Uterus (tissue), 3 donors: ENCODE measurements at regions not wholly inside any gene's neighbourhood (a gene's known extent, or its start where the extent isn't known, plus 50 kb on each side); places are given as distances from the start of the nearest gene placed in this dataset.

Experiments
- DNase-seq, 2 donors: peaks; one replicate each; pipeline ENCODE4 v3.0.0-alpha.2; 2019 to 2020
- H3K27ac ChIP-seq, 2 donors: fragments of 200-600 bp; sonication (generic); 1 replicate in 1 of 2; 2 replicates in 1 of 2; pipeline ENCODE4 v1.5.1; 2016 to 2018
- H3K27me3 ChIP-seq, 2 donors: fragments of 200-600 bp; sonication (generic); one replicate each; pipeline ENCODE4 v1.5.1; 2018 to 2019; ENCODE audit warnings: control low read depth in 1 of 2
- H3K36me3 ChIP-seq, 2 donors: fragments of 200-600 bp; sonication (generic); one replicate each; pipeline ENCODE4 v1.5.1; 2019; ENCODE audit warnings: control low read depth in 1 of 2
- H3K4me1 ChIP-seq, 2 donors: fragments of 200-600 bp; sonication (generic); one replicate each; pipeline ENCODE4 v1.5.1; 2018 to 2019; ENCODE audit warnings: control low read depth in 1 of 2
- H3K4me3 ChIP-seq, 2 donors: fragments of 200-600 bp; sonication (generic); 1 replicate in 1 of 2; 2 replicates in 1 of 2; pipeline ENCODE4 v1.5.1; 2018 to 2019; ENCODE audit warnings: mild to moderate bottlenecking in 1 of 2
- H3K9me3 ChIP-seq, 2 donors: fragments of 200-600 bp; sonication (generic); one replicate each; pipeline ENCODE4 v1.5.1; 2019; ENCODE audit warnings: control low read depth in 1 of 2
- POLR2A ChIP-seq, 2 donors: fragments of 450-650 bp; IDR thresholded peaks; one replicate each; pipeline ENCODE4 v1.6.1; 2016; ENCODE audit warnings: antibody characterized with exemption in 2 of 2, mild to moderate bottlenecking in 1 of 2, moderate library complexity in 1 of 2
- intact Hi-C: fragments of 100-400 bp; cut with DNase I; formaldehyde crosslinking; loops from one replicate; pipeline ENCODE4 v1.15.1; 2023; ENCODE audit warnings: low total_unique reads
- TF ChIP-seq, protein P1 (sequence below), 4 experiments: fragments of 200-600 bp in 2 of 4; fragments of 450-650 bp in 2 of 4; sonication (generic) in 2 of 4; IDR thresholded peaks; one replicate each; pipeline ENCODE4 v1.5.1; 2016 to 2019; ENCODE audit warnings: antibody characterized with exemption in 4 of 4, mild to moderate bottlenecking in 2 of 4, moderate library complexity in 1 of 4
- donor health status: DM: yes; HTN: yes; CAD: no.

DNA sequence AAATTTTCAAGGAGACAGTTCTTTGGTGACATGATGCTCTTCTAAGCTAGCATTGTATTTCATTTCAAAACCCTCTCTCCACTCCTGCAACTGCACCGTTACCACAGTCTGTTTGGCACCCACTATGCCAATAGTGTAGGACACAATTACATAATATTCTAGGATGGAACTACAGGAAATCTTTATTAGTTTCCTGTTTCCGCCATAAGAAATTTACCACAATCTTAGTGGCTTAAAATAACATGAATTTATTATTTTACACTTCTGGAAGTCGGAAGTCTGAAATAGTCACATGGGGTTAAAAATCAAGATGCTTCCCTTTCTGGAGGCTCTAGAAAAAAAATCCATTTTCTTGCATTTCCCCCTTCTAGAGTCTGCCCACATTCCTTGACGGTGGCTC lies 733.1 kb downstream of the HDGFL1 start:
- TF ChIP-seq, protein P1, sequence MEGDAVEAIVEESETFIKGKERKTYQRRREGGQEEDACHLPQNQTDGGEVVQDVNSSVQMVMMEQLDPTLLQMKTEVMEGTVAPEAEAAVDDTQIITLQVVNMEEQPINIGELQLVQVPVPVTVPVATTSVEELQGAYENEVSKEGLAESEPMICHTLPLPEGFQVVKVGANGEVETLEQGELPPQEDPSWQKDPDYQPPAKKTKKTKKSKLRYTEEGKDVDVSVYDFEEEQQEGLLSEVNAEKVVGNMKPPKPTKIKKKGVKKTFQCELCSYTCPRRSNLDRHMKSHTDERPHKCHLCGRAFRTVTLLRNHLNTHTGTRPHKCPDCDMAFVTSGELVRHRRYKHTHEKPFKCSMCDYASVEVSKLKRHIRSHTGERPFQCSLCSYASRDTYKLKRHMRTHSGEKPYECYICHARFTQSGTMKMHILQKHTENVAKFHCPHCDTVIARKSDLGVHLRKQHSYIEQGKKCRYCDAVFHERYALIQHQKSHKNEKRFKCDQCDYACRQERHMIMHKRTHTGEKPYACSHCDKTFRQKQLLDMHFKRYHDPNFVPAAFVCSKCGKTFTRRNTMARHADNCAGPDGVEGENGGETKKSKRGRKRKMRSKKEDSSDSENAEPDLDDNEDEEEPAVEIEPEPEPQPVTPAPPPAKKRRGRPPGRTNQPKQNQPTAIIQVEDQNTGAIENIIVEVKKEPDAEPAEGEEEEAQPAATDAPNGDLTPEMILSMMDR (IDR thresholded peaks at IDR 0.05): no peak
- no peak for TF ChIP-seq POLR2A (IDR thresholded peaks at IDR 0.05)
- no peak overlapping the region for H3K4me3 ChIP-seq
- intact Hi-C loops: no loop called here
- no peak for DNase-seq
- H3K27ac ChIP-seq: no peak overlapping the region
- H3K4me1 ChIP-seq: no peaks in the 10 kb centered on the region
- no peaks in the 10 kb centered on the region for H3K27me3 ChIP-seq
- no peaks in the 10 kb centered on the region for H3K9me3 ChIP-seq
- H3K36me3 ChIP-seq: no peaks in the 10 kb centered on the region

DNA sequence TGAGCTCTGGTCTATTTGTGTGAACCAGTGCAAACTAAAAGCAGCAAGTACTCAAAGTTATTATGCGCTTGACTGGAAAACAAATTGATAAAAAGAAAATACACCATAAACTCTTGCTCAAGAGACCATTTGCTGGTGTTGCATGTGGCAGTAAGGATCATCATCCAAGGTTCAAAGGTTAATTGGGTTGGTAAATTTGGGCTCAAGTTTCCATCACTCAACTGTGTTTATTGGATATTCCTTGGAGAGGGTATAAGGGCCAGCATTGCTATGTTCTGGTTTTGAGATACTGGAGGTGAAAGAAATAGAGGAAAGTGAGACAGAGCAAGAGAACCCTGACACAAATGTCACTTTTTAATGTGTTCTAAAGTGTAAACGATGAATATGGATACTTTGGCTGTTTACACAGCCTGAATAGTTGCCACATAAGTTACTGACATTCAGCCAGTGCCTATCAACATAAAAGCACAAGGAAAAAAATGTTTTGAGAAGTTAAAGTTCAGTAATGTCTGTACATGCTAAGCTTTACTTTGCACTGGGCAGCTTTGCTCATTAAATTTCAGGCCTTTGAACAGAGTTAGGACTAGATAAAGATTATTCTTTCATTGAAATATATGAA lies 736.1 kb downstream of the HDGFL1 start:
- no peak for DNase-seq
- Histone ChIP-seq H3K4me1 (no peaks in the 10 kb centered on the region), H3K9me3 (no peaks in the 10 kb centered on the region), H3K27ac (no peak overlapping the region), H3K36me3 (no peaks in the 10 kb centered on the region), H3K27me3 (no peaks in the 10 kb centered on the region), H3K4me3 (no peak overlapping the region)
- intact Hi-C loops: no loop called here
- TF ChIP-seq POLR2A (IDR thresholded peaks at IDR 0.05): no peak
- TF ChIP-seq, protein P1 (IDR thresholded peaks at IDR 0.05): no peak

DNA sequence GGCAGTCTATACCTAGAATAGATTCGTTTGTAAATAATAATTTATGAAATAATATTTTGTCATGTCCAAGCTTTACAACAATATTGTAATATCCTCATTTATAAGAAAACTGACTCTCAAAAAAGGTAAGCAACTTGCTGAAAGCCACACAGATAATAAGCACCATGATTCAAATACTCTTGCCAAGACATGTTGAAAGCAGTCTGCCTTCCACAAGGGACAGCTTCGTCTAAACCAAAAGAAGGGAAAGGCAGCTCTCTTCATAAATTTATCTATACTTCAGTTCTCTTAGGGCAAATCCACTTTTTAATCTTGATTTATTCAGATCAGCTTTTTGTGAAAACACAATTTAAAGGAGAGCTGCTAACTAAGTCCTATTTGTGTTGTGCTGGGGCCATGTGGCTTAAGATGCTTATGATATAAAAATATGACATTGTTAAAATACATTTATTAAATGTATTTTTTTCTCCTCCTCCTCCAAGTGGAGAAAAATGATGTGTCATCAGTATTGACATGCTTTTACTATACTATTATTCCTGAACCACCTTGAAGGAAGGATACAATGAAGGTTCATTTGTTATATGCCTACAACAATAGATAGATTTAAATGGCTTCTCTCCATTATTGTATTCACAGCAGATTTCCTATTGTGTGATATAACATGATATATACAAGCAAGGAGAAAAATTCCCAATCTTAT lies 737.0 kb downstream of the HDGFL1 start:
- no peak for DNase-seq
- H3K27ac ChIP-seq: no peak overlapping the region
- H3K9me3 ChIP-seq: no peaks in the 10 kb centered on the region
- no peaks in the 10 kb centered on the region for H3K36me3 ChIP-seq
- TF ChIP-seq, protein P1 (IDR thresholded peaks at IDR 0.05): no peak
- TF ChIP-seq POLR2A (IDR thresholded peaks at IDR 0.05): no peak
- no peak overlapping the region for H3K4me3 ChIP-seq
- no peaks in the 10 kb centered on the region for H3K27me3 ChIP-seq
- no peaks in the 10 kb centered on the region for H3K4me1 ChIP-seq
- intact Hi-C loops: no loop called here

DNA sequence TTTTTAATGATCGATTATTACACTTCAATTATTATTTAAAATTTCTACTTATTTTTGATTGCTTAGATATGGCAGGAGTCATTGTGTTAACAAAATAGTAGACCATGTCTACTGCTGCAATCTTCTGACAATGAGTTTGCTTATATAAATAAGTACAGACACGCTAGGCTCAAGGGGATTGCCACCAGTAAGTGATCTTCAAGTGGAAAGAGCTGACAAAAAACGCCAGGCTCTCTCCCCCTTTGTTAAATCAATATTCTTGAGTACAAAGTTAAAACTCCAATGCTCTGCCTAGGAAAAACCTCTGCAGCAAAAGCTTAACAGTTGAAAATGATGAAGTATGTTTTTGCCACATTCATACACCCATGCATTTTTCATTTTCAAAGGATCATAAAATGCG lies 738.1 kb downstream of the HDGFL1 start:
- intact Hi-C loops: no loop called here
- Histone ChIP-seq H3K27ac (no peak overlapping the region), H3K36me3 (no peaks in the 10 kb centered on the region), H3K4me3 (no peak overlapping the region), H3K4me1 (no peaks in the 10 kb centered on the region), H3K9me3 (no peaks in the 10 kb centered on the region), H3K27me3 (no peaks in the 10 kb centered on the region)
- TF ChIP-seq, protein P1 (IDR thresholded peaks at IDR 0.05): no peak
- no peak for TF ChIP-seq POLR2A (IDR thresholded peaks at IDR 0.05)
- no peak for DNase-seq

DNA sequence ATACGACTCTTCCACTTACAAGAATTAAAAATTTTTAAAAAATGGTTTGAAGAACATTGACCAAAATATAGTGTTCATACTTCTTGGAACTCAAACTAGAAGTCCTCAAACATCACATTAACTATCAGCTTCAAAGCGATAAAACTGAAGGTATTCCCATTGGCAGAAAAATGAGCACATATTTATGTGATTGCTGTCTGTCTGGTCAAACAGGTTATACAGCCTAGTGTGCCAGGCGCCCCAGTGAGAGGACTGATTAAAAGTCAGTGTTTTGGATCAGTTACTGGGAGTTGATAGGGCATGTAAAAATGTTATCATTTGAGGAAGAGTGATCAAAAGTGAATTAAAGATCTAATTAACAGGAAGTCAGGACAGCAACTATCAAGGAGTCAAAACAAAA lies 738.8 kb downstream of the HDGFL1 start:
- no peaks in the 10 kb centered on the region for H3K9me3 ChIP-seq
- no peak overlapping the region for H3K4me3 ChIP-seq
- DNase-seq: no peak
- no peaks in the 10 kb centered on the region for H3K4me1 ChIP-seq
- intact Hi-C loops: no loop called here
- TF ChIP-seq, protein P1 (IDR thresholded peaks at IDR 0.05): no peak
- no peak for TF ChIP-seq POLR2A (IDR thresholded peaks at IDR 0.05)
- no peaks in the 10 kb centered on the region for H3K36me3 ChIP-seq
- no peak overlapping the region for H3K27ac ChIP-seq
- H3K27me3 ChIP-seq: no peaks in the 10 kb centered on the region
